GM21515 (cell line): ENCODE measurements at regions not wholly inside any gene's neighbourhood (a gene's known extent, or its start where the extent isn't known, plus 50 kb on each side); places are given as distances from the start of the nearest gene placed in this dataset.

Experiments used
- ATAC-seq: cut with Tn5 transposase; IDR thresholded peaks from one replicate; pipeline ENCODE4 v1.9.1; 2021; ENCODE audit not compliant: unreplicated experiment

GRCh38 chr18:51789871-51790270 lies 550.1 kb upstream of the DCC start:
- ATAC-seq = no peak

GRCh38 chr18:51801514-51801913 lies 538.5 kb upstream of the DCC start:
- ATAC-seq = no peak

DNA sequence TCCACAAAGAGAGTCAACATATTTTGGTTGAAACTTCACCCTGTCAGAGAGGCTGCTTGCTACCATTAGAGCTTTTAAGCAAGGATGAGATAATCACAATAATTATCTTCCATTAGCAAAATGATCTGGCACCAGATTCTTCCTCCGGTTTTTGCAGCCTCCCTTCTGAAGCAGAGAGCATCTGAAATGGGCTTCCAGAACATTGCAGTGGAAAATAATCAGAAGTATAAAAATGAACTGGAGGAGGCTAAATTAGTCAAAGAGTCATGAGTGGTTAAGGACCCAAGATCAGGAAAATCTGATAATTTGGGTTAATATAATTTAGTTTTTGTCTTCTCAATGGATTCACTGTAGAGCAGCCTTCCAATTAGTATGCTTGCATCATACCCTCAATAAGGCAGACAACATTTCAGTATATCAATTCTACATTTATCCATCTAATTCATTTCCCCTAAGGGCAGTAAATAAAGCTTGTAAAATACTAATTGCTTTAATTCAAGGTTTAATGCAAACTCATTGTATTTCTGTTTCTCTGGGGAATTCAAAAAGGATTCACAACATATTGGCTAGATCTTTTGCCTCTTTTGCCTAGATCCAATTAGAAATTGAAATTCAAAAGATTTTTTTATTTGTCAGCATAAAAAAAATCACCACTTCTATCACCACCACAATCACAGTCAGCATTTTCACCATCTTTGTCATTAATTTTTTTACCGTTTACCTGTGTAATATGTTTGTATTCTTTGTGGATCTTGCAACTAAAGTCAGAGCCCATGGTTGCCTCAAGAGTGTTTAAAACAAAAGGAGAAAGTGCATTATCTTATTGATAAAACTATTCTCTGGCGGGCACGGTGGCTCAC lies 537.2 kb upstream of the DCC start:
- no peak for ATAC-seq

DNA sequence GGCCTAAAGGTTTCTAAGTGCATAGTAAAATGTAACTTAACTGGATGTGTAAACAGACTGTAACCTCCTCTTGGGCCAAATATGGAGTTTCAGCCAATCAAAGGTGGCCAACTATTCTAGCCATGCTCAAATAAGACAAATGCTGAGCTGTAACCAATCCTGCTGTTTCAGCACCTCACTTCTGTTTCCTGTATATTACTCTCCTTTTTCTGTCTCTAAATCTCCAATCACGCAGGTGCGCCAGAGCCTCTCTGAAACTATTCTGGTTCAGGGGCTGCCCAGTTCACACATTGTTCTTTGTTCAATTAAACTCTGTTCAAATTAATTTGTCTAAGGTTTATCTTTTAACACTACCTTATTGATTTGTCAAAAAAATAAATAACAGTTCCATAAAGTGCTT lies 532.7 kb upstream of the DCC start:
- ATAC-seq = no peak

GRCh38 chr18:51811883-51812282 lies 528.1 kb upstream of the DCC start:
- peak; percentile 61 for ATAC-seq

DNA sequence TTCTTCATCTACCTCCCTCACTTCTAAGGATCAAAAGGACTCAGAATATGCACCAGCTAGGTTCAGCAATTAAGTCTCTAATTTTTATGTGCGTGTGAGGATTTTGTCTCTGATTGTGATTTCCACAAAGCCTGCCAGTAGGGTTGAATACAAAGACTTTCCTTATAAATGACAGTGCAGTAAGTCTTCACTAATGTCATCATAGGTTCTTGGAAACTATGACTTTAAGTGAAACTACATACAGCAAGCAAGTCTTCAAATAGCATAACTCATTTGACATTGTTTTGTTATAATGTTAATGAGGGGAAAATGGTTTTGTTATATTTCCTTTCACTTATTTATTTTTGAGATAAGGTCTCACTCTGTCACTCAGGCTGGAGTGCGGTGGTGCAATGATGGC lies 526.3 kb upstream of the DCC start:
- ATAC-seq = no peak

DNA sequence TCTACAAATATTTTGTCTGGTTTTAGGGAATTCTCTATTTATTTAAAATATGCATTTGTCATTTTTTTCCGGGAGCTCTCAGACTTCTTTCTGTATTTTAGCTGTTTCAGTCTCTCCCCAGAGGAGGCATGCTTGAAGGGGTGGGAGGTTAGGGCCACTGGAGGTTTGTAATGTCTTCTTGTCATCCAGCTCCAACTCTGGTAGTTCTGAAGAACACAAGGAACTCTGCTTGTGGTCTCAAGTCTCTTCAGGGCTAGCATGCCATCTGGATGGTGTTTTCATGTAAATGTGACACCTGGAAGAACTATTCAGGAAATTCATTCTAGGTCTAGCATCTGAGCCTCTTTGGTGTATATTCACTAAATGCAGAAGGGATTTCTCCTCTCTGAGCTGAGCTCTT lies 518.4 kb upstream of the DCC start:
- no peak for ATAC-seq

DNA sequence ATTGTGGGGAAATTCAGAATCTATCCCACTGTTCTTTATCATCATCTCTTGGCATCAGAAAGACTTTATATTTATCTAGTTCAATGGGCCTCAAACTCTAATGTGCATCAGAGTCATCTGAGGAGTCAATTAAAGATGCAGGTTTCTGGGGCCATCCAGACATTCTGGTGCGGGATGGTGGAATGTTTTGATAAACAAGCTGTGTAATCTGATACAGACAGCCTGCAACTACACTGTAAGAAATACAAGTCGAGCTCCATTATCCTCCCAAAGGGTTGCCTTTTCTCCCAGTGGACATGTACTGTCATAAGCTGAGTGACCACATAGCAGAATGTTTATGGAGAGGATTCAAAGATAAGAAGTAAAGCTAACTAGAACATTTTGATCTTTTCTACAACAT lies 515.3 kb upstream of the DCC start:
- no peak for ATAC-seq

DNA sequence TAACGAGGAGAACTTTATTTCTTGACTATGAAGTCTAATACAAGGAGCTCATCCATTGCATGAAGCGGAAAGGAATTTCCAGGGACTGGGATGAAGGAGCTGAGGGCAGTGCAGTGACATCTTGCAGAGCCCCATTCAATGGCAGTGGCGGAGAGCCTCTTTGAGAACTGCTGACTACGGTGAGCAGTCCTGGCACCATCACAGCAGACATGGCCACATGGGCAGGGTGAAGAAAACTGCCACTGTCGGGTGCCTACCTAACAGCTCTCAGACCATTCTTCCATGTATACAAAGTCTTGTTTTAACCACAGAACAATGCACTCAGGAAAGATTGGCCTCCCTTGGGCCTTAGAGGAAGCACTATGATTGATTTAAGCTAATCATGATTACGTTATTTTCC lies 506.1 kb upstream of the DCC start:
- ATAC-seq = no peak

DNA sequence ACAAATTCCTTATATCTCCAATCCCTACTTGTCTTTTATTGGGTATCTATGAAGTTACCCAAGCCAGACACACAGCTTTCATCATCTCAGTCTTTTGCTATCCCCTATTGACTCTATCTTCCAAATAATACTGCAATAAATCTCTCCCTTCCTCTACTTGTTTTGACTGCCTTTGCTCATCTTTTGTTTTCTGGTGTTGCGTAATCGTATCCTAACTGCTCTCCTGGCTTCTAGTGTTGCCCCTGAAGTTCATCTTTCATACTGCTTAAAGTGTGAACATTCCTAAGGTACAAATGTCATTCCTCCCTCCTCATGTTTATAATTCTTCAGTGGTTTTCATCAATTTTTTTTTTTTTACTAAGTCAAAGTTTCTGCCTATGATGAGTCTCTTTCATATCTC lies 491.3 kb upstream of the DCC start:
- no peak for ATAC-seq

DNA sequence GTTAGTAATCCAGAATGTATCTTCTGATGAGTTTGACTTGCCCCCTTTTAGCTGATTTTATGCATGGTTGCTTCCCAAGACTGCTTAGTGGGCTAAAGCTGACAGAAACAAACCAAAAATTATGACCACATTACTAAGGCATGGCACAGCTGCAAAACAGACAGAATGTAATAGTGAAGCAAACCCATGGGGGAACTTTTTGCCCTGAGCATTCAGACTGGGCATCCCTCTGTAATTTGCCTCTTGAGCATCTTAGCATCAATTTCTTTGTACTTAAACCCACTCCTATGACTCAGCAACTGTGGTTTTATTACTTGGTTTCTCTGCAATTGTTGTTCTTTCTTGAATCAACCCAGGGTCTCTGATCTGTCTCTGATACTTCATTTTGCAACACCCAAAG lies 487.3 kb upstream of the DCC start:
- ATAC-seq = no peak

DNA sequence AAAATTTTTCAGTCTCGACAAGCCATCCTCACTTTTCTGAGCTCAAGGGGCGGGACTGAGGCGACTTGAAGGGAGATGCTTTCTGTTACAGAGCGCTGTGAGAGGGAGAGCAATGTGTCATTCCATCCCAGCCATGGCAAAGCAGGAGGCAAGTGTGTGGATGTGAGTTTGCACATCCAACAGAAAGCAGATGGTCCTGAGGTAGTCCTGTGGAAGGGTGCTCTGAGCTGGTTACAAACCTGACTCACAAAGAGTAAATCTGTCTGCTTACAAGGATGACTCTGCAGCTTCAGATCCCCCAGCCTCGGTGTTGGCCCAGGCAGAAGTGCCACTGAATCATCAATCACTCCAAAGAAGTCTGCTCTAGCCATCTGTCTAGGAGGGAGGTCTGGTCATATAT lies 482.0 kb upstream of the DCC start:
- ATAC-seq = no peak

DNA sequence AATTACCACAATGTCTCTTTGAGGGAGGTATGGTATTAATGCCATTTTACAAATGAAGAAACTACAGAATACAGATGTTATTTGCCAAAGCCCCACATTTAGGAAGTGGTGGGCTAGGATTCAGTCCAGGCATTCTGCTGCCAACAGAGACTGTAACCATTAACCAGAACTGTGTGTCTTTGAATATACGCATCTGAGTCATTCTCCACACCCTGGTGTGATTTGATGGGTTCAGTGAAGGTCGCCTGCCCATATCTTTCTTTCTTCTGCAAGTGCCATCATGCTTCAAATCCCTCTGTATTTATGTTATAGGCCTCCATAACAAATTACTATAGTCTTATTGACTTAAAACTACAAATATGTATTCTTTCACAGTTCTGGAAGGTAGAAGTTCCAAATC lies 479.0 kb upstream of the DCC start:
- no peak for ATAC-seq

DNA sequence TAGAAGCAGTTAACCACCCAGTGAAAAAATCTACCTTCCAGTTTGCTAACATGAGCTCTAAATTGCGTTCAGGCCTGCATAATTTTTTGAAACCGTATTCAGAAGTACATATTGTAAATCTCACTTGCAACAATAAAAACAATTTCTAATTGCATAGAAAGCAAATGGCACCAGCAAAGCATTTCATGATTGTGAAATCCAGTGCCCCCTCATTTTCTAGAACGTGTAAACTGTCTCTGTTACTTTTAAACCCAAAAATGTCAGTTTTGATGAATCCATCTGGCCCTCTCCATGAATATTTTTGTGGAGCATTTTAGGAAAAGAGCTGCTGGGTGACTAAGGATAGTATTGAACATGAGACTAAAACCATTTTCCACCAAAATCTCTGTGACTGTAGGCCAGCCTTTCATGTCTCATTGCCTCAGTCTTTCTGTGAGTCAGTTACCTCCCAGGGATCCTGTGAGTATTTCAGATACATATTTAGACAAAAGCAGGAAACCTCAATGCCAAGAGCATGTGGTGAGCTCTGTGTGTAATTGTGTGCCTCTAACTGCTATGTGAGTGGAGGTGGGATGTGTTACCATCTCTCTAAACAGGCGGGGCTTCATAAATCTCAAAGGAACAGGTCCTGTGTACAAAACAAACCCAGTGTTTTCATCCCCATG lies 477.8 kb upstream of the DCC start:
- no peak for ATAC-seq

DNA sequence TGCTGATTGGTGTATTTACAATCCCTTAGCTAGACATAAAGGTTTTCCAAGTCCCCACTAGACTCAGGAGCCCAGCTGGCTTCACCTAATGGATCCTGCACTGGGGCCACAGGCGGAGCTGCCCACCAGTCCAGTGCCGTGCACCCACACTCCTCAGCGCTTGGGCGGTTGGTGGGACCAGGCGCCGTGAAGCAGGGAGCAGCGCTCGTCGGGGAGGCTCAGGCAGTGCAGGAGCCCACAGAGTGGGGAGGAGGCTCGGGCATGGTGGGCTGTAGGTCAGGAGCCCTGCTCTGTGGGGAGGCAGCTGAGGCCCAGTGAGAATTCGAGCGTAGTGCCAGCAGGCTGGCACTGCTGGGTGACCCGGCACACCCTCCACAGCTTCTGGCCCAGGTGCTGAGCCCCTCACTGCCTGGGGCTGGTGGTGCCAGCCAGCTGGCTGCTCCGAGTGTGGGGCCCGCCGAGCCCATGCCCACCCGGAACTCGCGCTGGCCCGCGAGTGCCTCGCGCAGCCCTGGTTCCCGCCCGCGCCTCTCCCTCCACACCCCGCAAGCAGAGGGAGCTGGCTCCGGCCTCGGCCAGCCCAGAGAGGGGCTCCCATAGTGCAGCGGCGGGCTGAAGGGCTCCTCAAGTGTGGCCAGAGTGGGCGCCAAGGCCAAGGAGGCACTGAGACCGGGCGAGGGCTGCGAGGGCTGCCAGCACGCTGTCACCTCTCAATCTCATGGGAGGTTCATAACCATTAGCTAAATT lies 475.6 kb upstream of the DCC start:
- ATAC-seq = no peak

DNA sequence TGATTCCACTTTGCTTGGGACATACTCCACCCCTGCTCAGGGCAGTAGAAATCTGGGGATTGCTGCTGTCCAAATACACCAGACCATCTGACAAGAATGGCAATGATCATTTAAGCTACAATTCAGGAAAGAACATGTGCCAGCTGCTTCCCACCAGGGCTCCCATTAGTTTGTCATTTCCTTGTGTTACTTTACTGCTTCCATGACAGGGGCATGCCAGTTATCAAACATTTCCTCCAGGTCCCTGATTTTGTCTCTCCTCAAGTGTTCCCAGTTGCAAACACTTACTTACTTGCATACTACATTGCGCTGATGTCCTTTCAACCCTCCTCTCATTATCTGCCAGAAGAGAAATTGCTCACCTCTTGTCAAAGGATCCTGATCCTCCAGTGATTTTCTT lies 474.5 kb upstream of the DCC start:
- no peak for ATAC-seq

- no peak for ATAC-seq
Measured at GRCh38 chr18:51867767-51868166, 472.2 kb upstream of the DCC start.

DNA sequence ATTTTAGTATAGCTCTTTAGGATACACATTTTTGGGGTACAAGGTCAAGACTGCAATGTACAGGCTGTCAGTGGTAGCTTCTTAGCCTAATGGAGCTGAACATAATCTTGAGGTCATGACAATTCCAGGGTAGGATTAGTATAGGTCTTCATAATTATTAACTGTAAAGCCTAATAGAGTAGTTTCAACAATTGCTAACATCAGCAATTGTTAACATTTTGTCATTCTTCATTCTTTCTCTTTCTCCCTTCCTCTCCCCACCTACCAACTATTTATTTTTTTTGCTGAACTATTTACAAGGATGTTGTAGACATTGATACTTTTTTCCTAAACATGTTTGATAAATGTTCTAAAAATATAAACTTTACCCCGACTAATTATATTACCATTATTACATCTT lies 461.3 kb upstream of the DCC start:
- no peak for ATAC-seq

DNA sequence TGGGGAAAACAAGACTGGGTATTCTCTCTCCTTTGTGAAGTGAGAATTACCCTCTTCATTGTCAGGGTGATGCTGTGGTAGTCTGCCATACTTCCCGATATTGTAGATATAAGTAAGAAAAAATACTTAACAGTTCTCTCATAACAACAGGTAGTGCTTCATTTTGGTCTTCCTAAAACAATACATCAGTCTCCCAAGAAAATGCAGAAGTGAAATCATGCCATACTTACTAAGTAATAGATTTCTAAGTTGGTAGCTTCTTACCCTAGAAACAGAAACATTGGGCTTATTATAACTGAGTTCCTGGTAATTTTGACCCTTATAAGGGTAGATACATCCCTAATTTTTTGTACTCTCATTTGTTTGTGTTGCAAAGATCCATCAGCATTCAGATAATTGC lies 460.7 kb upstream of the DCC start:
- ATAC-seq = no peak

DNA sequence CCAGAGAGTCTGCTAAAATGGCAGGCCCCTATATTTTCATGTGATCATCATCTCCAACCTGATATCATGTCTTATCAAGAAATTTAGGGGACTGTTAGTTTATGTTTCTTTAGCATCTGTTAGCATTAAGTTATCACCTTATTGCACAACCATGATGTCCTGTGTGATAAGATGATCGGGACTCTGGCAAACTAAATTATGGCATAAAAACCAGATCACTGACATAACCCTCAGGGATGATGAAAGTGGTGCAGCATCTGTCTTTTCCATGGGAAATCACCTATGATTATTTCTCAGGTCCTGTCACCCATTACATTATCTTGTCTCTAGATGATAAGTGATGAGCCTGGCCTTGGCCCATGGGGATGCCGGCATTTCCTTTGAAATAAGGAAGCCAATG lies 458.6 kb upstream of the DCC start:
- no peak for ATAC-seq

- no peak for ATAC-seq
Measured at GRCh38 chr18:51884039-51884438, 456.0 kb upstream of the DCC start.

- ATAC-seq = no peak
Measured at GRCh38 chr18:51890762-51891161, 449.2 kb upstream of the DCC start.
